ENCODE measurements at regions not wholly inside any gene's neighbourhood (a gene's known extent, or its start where the extent isn't known, plus 50 kb on each side); places are given as distances from the start of the nearest gene placed in this dataset.

GRCh38 chr9:118527261-118527660 lies 823.1 kb downstream of the TLR4 start (continued):
- TF ChIP-seq ZNF462 (CRISPR knock-in tag; IDR thresholded peaks at IDR 0.05) (no peak), ETS1 (IDR thresholded peaks at IDR 0.05) (no peak), EZH2 (IDR thresholded peaks at IDR 0.05; ENCODE audit: low read depth, unreplicated experiment) (no peak), NANOG (IDR thresholded peaks at IDR 0.05; ENCODE audit: borderline replicate concordance) (no peak)

GRCh38 chr9:118529210-118529609 lies 825.0 kb downstream of the TLR4 start:
- peak overlapping the region; percentile 61; the same call in 1 of the 2 replicates for H3K27ac Mint-ChIP-seq
- Histone ChIP-seq H2AFZ (no peak overlapping the region; the same call in 1 of the 2 replicates), H4K20me1 (replicated peaks; ENCODE audit: insufficient read depth) (no peaks in the 10 kb centered on the region), H3F3A (replicated peaks; ENCODE audit: low read depth) (no peaks in the 10 kb centered on the region), H3K4me3 (no peak overlapping the region), H3K27ac (ENCODE audit: low read depth) (no peak overlapping the region), H3K9me2 (ENCODE audit: insufficient read depth) (peaks cover 6% of the 10 kb centered on the region; the same call in 1 of the 2 replicates), H3K4me1 (ENCODE audit: insufficient read depth) (no peaks in the 10 kb centered on the region), H3K79me2 (replicated peaks; ENCODE audit: insufficient read depth) (no peaks in the 10 kb centered on the region), H3K4me2 (no peak overlapping the region), H3K36me3 (ENCODE audit: insufficient read depth) (no peaks in the 10 kb centered on the region), H3K27me3 (ENCODE audit: insufficient read depth) (no peaks in the 10 kb centered on the region)
- no peaks in the 10 kb centered on the region; the same call in 2 of the 3 replicates for H3K4me1 Mint-ChIP-seq
- H3K9me3 Mint-ChIP-seq = no peaks in the 10 kb centered on the region
- H3K4me3 Mint-ChIP-seq = no peak overlapping the region
- no peak for DNase-seq (ENCODE audit: low spot score)
- no peaks in the 10 kb centered on the region for H3K27me3 Mint-ChIP-seq (ENCODE audit: insufficient read depth, low read depth, poor library complexity)
- no peak for ATAC-seq
- no peaks in the 10 kb centered on the region for H3K36me3 Mint-ChIP-seq (ENCODE audit: low read depth)
- TF ChIP-seq STAT1 (IDR thresholded peaks at IDR 0.05; ENCODE audit: unreplicated experiment) (no peak), POLR2AphosphoS5 (IDR thresholded peaks at IDR 0.05; ENCODE audit: low read depth) (no peak), JUNB (IDR thresholded peaks at IDR 0.05; ENCODE audit: unreplicated experiment) (no peak), CREB1 (CRISPR knock-in tag; IDR thresholded peaks at IDR 0.05; ENCODE audit: low read depth) (no peak), ETS1 (IDR thresholded peaks at IDR 0.05) (no peak), ZNF331 (CRISPR knock-in tag; IDR thresholded peaks at IDR 0.05; ENCODE audit: low read depth) (no peak)

Measured in GM23338 (cell line).